ENCODE measurements at regions not wholly inside any gene's neighbourhood (a gene's known extent, or its start where the extent isn't known, plus 50 kb on each side); places are given as distances from the start of the nearest gene placed in this dataset.
A peak's percentile ranks its signal among the peaks of the same experiment; 100 is the strongest.
"Not testable (repeated sequence)": the region's sequence is repeated elsewhere in the genome, so short reads cannot be mapped to it uniquely, and the experiment has no call there.

DNA sequence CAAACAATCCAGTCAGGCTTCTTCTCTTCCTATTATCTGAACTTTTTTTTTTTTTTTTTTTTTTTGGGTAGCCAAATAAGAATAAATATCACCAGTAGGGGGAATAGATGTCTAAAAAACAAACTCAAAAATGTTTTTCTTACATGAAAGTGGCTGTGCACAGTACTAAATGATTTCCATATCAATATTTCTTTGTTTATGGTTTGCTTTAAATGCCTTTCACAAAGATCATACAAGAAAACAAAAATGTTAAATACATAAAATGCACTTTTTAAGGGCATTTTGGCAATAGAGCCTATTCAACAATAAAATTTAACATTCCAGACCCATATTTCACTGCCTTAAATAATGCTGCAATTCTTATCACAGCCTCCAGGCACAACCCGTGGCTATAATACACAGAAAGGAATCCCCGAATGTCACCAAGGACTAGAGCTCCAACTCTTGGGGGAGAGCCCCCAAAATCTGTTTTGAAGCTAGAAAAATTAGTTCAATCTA is 91.1 kb upstream of the TBCA start:
- no peak for DNase-seq

DNA sequence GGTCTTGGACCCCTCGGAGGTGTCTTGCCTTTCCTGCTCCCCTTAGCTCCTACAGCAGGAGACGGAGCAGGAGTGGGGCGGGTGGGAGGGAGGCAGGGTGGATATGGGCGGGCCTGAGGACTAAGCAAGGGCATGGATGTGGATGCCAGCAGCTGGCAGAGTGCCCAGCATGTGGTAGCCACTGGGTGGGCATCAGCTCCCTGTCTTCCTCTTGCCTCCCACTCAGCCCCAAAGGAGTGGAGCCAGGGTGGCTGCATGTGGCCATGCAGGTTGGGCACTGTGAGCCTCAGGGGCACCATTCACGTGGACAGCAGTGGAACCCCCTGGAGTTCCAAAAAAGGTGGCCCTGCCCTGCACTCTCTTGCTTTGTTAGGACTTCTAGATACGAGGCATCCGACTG is 90.1 kb upstream of the TBCA start:
- no peak for DNase-seq

GRCh38 chr5:77864997-77865396 is 88.9 kb upstream of the TBCA start:
- no peak for DNase-seq

- no peak for DNase-seq
Measured at GRCh38 chr5:77863181-77863580, 87.0 kb upstream of the TBCA start.

DNA sequence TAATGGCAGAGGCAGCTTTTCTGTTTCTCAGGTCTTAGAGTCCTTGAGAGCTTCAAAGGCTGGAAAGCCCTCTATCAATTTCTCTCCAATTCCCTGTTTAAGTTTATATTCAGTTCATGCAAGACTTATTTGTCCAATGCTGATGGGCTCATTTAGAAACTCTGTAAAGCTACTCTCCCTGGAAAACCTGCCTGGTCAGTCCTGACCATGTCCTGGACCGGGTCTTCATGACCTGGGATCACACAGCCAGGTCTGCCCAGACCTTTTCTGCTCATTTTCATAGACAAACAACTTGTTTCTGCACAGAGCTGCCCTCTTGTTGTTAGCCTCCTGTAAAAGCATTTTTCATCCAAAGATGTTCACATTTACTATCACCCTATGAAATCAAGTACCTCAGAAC is 85.4 kb upstream of the TBCA start:
- DNase-seq = no peak

DNA sequence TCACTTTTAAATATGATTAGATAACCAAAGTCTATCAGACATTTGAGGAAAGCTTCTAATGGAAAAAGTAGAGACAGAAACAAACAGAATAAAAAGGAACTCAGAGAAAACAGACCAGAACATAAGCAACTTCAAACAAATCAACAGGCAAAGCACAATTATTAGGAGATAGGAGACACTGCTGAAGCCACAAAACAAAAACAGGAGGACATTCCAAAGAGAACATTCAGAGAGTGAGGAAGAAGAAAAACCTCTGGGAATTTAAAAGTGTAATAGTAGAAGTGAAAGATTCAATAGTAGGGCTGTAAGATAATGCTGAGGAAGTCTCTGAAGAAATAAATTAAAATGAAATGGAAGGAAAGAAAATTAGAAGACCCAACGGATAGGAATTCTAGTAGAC is 83.2 kb upstream of the TBCA start:
- no peak for DNase-seq

DNA sequence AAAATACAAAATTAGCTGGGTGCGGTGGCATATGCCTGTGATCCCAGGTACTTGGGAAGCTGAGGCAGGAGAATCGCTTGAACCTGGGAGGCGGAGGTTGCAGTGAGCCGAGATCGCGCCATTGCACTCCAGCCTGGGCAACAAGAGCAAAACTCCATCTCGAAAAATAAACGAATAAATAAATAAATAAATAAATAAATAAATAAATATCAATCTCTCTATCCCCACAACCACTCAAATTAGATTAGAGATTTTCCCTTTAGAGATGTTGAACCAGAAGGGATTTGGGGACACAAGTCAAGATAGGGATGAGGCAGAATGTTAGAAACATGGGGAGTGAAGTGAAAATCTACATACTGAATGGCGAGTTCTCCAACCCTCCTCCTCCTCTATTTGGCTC is 82.5 kb upstream of the TBCA start:
- not testable (repeated sequence) for DNase-seq

- DNase-seq = no peak
Measured at GRCh38 chr5:77855369-77855768, 79.2 kb upstream of the TBCA start.

- peak; percentile 16 to 30 for DNase-seq
Measured at GRCh38 chr5:77853353-77853907, 77.3 kb upstream of the TBCA start.

DNA sequence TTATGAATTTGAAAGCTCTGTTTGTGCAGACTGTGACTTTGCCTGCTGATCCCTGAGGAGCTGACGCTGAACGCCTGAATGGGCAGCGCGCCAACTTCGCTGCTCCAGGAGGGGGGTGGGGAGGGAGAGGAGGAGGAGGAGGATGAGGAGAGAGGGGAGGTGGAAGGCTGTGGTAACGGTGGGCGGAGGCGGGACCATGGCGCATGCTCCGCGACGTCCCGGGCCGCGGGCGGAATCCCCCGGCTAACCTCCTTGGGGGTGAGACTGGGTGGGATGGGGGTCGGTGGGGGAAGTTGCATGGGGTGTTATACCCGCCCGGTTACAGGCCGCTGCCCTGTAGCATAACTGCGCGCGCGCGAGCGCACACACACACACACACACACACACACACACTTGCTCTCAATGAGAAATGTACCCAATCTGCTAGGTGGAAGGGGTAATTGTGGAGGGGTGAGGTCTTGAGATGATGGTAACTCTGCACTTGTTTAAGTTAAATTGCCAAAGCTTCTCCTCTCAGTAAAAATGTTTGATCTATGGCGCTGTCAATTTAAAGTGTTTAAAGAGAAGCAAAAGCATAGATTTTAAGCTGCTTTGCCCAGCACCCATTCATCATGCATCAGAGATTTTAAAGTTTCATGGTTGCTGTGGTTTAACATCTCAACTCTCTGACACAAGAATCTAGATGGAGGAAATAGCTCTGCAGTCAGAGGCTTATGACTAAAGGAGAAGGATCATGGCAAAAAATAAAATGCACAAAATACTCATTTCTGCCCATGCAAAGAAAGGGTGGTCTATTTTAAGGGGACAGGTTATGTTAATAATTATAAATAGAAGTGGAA is 76.6 kb upstream of the TBCA start:
- peak; percentile 86 to 96 for DNase-seq

GRCh38 chr5:77852068-77852513 is 76.0 kb upstream of the TBCA start:
- no peak for DNase-seq

DNA sequence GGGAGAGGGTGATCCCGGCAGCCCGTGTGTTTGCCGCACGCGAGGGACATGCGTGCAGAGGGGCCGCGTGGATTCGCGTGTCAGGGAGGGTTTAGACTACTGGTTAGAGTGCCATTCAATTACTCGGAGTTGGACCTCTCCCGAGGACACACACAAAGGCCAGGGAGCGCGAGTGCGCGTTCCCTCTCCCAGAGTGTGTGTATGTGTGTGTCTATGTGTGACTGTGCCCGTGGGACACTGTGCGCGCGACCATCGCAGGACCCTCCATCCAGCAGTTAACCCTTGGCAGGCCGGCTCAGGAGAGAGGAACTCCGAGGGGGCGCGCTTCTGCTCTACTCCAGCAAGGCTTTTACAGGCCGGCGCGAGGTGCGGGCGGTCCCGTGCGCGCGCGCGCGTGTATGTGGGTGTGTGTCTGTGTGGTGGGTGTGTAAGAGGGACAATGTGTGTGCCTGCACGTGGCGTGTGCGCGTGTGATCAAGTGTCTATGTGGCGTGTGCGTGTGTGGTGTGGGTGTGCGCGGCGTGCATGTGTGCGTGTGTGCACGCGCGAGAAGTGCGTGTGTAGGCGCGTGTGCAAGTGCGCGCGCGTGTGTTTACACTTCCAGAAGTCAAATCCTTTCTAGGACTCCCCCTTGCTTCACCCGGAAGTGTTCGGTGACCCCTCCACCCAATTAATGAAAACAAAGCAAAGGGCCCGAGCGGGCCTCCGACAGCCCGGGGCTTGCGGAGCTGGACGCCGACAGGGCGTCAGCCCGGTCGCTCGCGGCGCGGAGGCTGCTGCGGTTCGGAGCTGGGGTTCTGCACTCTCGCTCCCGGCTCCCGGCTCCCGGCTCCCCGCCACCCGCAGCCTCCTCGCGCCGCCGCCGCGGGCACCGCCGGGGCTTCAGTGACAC is 75.3 kb upstream of the TBCA start:
- peak; percentile 20 to 76 for DNase-seq

DNA sequence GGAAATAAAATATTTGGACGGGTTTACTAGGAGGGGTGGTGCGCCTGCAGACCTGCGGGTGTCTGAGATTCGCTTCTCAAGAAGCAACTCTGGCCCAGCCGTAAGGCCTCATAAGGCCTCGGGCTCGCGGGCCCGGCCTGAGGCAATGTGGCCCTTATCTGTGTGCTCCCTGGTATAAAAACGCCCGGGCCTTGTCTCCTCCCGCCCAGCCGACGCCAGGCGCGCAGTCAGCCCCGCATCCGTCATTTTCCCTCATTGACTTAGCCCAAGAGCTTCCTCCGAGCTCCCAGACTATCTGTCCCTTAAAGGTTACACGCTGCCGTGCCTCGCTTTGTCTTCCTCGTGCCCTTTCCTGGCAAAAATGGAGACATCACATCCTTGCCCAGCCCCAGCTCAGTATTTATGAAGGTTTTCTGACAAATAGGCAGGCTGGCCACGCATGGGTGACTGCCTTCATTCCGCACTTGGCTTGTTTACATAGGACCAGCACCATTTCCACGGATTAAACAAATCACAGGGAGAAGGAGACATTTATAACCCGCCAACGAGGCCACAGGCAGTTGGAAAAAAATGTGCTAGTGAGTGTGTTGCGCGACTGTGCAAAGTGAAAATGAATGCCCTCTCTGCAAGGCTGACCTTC is 74.5 kb upstream of the TBCA start:
- peak; percentile 76 to 79 for DNase-seq

DNA sequence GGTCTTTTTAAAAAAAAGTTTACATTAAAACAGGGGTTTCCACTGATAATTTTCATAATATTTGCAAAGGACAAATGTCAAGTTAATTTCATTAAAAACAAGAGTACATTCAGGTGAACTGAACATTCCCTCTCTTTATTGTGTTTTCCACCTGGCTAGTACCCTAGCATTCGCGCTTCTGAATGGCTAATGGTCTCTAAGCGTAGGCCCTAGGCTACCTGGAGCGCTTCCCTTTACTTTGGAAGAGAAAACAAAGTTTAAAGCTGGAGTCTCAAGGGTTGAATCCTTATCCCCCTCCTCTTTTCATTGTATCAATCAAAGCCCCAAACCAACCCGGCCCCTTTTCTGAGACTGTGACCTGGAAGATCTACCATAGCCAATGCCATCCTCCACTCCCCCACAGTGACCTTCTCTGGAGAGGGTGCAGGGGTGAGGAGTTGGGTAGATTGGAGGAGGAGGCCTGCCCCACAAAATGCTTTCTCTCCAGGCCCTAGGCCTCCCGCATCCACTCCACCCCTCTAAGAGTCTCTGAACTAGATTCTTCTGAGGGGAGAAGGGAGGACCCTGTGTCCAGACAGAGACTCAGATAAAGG is 73.3 kb upstream of the TBCA start:
- no peak for DNase-seq

- DNase-seq = peak; percentile 57 to 73
Measured at GRCh38 chr5:77847814-77848290, 71.7 kb upstream of the TBCA start.

- DNase-seq = no peak
Measured at GRCh38 chr5:77847129-77847460, 71.0 kb upstream of the TBCA start.

- DNase-seq = no peak
Measured at GRCh38 chr5:77846422-77847128, 70.4 kb upstream of the TBCA start.

- DNase-seq = no peak
Measured at GRCh38 chr5:77845324-77845646, 69.1 kb upstream of the TBCA start.

- no peak for DNase-seq
Measured at GRCh38 chr5:77844623-77845323, 68.6 kb upstream of the TBCA start.

DNA sequence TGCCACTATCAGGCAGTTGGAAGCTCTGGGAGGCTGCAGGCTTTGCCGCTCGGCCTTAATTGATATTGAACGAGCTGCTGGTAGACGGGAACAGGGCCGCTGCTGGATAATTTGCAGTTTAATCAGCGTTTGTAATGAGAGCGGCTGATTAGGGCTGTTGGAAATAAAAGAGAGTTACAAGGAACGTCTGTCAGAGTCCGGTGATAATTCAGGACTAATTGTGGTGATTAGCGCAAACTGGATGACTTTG is 68.2 kb upstream of the TBCA start:
- no peak for DNase-seq

DNA sequence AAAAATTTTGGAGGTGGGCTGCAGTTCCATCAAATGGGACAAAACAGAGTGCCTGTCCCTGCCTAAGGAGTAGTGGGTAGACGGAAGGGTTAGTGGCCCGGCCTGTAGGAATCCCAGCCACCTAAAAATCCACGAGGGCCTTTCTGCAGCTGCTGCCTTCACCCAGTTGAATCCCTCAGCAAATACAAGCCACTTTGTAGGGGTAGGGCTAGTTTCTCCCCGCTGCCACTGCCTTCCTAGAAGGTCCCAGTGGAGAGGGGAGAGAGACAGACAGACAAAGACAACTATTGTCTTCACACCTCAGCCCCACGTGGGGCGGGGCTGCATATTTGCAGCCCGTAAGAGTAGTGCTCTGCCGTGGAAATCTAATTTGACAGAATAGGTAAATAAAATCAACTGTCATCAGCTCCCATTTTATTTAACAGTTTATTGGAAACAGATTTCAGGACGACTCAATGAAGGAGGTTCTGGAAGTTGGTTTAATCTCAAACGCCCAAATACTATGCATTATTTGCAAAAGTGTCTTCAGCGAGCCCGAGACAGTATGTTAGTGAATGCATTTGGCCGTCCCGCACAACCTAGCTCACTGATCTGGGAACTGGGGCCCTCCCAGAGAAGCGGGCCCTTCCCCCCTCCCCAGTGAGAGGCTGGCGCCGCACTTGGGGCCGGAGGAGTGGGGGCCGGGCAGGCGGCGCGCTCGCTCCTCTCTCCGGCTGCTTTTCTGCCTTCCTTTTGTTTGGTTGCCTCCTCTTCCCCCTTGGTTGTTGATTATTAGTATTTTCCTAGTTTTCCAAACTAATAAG is 67.6 kb upstream of the TBCA start:
- DNase-seq = no peak

Measured in NCI-H187 (cell line).